Caki2 (cell line): ENCODE measurements at regions not wholly inside any gene's neighbourhood (a gene's known extent, or its start where the extent isn't known, plus 50 kb on each side); places are given as distances from the start of the nearest gene placed in this dataset.
"Not testable (repeated sequence)": the region's sequence is repeated elsewhere in the genome, so short reads cannot be mapped to it uniquely, and the experiment has no call there.

Experiments used
- DNase-seq: peaks from one replicate; pipeline ENCODE4 v3.0.0-alpha.2; 2015; ENCODE audit warnings: low read depth
- in situ Hi-C: cut with HindIII; loops from 2 replicates; pipeline ENCODE4 v1.10.0; 2016; ENCODE audit warnings: low sequenced_read_pairs, low pct_unique_long_range_greater_than_20kb, mixed read lengths

DNA sequence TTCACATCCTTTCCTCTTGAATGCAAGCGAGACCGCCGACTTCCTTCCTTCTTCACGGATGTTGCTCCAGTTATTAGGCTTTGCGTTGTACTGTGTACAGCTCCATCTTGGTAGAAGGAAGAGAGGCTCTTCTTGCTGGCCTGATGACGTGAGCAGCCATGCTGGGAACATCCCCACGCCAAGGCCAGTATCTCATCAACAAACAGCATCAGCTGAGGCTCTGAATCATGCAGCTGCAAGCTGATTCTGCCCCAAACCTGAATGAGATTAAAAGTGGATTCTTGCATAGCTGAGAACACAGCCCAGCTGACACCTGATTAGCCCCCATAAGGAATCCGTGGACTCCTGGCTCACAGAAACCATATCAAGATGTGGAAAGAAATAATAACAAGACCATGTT lies 809.6 kb downstream of the EFNB2 start:
- DNase-seq, result no peak
- in situ Hi-C loops, result no loop called here

DNA sequence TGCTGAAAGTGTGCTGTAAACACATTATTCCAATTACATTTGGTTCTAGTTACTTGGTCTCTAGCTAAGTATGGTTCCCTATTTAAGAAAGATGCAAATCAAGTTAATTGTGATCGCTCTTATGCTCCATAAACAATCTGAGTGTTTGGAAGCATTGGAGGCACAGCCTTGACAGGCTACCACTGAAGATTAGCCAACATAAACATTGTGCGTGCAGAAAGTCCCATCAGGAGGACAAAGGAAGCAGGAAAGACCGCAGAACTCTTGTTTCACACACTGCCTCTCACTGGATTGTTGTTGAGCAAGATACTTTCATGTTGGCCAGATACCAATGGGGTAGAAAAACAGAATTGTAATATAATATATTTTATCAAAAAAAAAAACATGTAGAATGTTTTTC lies 814.4 kb downstream of the EFNB2 start:
- in situ Hi-C loops, result no loop called here
- DNase-seq, result no peak

DNA sequence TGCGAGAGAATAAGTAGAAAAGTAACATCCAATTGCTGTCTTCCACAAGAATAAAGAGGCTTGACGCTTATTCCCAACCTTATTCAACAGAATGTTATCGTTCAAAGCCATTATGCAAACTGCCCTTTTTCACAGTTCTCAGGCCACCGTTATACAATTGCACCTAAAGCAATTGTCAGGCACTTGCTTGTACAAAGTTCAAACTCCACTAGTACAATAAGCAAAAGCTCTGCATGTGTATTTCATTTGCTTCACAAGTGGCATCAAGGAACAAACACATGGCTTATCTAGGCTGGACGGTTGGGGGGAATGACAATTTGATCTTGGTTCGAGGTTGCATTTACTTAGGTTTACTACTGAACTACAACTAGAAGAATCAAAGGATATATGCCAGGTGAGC lies 815.6 kb downstream of the EFNB2 start:
- no peak for DNase-seq
- in situ Hi-C loops, result no loop called here

DNA sequence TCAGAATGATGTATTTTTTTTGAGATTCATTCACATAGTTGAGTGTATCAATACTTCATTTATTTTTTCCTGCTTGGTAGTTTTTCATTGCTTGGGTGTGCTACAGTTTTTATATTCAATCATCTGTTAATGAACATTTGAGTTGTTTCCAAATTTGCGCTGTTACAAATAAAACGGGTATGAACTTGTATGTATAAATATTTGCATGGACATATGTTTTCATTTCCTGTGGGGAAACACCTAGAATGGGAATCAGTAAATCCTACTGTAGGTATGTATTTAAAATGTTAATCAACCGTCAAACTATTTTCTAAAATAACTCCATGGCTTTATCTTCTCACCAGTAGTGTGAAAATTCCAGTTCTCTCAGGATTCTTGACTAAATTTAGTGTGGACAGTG lies 826.3 kb downstream of the EFNB2 start:
- no peak for DNase-seq
- in situ Hi-C loops, result no loop called here

DNA sequence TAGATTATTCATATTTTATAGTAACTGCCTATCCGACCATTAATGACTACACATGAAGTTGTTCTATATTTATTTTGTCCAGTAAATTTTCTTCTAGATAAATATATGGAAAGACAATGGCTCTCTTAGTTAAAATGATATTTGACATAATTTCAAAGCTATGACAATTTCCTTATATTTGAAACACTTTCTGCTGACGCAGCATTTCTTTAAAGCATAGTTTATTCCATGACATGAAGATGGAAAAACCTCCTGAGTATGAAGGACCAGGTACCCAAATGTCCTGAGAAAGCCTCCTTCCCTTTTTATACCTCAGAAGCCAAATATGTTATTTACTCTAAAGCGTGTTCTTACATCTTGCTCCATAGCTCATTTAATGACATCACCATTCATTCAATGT lies 831.6 kb downstream of the EFNB2 start:
- DNase-seq, result no peak
- in situ Hi-C loops, result no loop called here

DNA sequence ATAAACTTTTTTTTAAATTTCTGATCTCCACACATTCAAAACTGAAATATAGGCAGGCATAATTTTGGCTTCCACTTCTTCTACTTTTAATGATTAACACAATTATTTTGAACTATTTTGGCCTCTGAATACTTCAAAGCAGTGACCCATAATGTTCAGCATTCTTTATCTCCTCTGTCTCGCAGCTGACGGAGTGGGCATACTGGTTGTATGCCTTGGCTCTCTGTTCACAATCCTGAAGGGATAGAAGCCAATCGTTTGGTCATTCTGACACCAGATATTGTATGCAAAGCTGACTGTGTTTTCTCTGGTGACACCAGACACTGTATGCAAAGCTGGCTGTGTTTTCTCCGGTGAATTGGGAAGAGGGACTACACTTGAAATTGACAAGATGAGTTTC lies 833.0 kb downstream of the EFNB2 start:
- DNase-seq, result peak; percentile 71
- in situ Hi-C loops, result no loop called here

DNA sequence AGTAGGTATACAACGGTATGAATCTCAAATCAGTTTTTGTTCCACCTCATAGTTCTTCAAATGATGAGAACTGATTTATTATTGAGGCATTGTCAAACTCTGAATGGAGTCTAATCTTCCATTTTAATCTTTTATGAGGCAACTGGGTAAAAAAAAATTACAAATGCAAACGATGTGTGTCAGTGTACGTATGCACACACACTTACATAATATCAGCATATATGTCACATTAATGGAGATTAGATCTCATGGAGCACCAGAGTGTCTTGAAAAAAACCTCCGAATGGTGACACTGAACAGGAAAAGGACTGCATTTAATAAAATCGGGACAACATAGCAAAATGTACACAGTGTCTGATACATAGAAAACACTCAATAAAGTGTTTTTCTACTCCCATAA lies 842.7 kb downstream of the EFNB2 start:
- in situ Hi-C loops, result no loop called here
- no peak for DNase-seq

DNA sequence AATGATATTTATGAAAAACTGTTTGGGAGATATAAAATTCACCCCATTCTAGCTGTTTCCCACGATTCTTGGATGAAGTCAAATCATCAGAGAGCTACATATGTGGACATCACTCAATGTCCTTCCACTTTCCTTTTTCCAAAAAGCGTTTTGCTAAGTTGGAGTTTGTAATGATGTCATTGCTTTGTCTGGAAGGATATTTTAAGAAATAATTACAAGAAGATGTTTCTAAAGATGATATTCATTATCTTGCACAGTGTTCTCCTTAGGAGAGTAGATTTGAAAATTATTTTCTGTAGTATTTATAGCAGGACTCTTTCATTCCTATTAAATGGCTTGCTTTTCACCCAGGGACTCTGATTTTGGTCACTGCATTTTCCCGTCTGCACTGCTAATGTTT lies 851.2 kb downstream of the EFNB2 start:
- in situ Hi-C loops, result no loop called here
- DNase-seq, result no peak

DNA sequence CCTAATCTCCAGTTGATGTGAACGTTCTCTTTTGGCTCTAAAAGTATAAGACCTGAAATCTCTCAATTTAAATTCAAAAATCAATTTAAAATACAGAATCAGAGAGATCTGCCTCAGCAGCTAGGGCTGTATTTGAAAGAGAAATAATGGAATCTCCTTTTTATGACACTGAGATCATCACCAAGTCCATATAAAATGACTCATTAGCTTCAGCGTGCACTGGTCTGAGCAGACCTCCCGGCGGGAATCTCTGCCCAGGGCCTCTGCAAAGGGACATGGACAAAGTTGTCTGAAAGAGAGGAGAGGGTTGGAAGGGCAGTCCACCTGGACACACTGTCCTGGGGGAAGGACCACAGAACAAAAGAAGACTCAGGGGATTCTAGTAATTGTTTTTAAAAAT lies 855.6 kb downstream of the EFNB2 start:
- in situ Hi-C loops, result no loop called here
- DNase-seq, result no peak

DNA sequence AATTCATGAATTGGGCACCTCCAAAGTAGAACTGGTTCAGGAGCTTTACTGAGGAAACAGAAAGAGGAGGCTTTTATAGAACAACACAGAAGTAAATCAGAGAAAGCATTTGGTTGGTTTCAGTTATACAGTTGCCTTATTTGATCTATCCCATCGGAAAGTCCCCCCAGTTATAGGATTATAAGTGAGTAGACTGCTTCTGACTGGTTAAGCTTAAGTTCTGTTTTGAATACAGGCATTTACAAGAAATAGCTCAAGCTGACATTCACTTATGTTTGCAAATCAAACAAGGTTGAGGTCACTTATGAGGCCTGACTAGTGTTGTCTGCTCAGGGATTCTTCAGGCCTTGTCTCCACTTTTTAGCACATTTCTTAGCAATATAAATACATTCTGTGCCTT lies 857.4 kb downstream of the EFNB2 start:
- no peak for DNase-seq
- in situ Hi-C loops, result no loop called here

DNA sequence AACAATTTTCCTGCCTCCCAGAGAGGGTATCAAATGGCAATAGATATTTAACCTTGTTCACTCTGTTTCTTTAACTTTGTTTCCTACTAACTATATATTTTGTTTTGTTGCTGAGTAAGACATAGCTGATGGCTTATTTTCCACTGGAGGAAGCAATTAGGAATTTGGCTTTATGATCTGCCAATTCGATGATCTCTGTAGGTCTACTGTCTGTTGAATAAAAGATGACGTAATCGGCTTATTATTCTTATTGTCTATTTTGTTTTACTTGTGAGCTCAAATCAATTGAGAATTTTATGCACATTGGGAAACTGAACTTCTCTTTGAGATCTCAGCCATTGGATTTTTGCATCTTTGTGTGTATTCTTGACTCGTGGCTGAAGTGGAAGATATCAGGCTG lies 862.6 kb downstream of the EFNB2 start:
- in situ Hi-C loops, result no loop called here
- DNase-seq, result no peak

DNA sequence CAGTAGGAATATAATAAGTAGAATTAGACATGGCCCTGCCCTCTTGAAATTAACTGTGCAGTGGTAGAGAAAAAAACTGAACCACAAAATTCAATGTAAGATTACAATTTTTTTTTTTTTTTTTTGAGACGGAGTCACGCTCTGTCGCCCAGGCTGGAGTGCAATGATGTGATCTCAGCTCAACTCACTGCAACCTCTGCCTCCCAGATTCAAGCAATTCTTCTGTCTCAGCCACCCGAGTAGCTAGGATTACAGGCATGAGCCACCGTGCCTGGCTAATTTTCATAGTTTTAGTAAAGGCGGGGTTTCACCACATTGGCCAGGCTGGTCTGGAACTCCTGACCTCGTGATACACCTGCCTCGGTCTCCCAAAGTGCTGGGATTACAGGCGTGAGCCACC lies 864.3 kb downstream of the EFNB2 start:
- DNase-seq, result peak; percentile 12
- in situ Hi-C loops, result not testable (repeated sequence)

DNA sequence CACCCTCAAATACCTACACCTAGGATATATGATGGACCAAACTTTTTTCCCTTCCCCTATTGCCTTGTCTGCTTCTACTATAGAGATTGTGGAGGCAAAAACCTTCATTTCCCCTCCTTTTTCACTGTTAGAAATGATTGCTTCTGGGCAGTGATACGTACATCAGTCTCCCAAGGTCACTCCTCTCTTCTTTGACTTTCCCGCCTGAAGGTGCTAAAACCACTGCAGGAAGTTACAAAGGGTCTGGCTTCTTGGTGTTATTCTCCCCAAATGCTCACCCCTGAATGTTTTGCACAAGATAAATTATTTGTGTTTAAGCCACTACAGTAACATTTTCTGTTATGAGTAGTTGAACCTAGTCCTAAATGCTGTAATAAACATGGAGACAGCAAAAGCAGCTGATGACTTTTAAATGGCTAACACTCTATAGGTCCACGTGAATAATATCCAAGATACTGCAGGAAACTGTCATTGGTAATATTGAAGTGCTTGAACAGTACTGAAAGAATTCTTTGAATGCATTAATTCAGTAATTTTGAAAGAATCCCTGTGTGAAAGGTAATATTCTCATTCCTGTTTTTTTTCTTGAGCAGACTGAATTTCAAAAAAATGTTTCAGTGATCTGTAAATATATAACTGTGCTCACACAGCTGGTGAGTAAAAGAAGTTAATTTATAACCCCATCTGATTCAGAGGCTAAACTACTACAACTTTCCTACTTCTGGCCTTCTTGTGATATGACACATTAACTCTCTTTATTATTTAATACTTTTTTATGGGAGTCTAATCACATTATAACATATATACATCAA lies 865.1 kb downstream of the EFNB2 start:
- in situ Hi-C loops, result no loop called here
- peak; percentile 63 for DNase-seq

DNA sequence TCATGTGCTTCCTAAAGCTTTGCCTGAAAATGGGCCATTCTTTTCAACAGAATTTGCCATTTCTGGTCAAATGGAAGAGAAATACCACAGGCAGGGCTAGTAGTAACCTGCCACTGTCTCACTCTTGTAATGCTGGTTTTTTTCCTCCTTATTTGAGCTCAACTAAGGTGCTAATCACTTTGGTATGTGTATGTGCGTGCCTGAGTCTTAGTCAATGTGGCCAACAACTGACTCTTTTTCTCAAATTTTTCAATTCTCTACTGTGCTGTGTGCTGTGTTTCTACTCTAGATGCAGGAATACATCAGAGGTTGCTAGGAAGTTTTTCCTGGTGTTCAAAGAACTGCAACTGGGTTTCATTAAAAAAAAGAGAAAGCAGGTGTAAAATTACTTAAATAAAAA lies 870.2 kb downstream of the EFNB2 start:
- in situ Hi-C loops, result no loop called here
- DNase-seq, result no peak

DNA sequence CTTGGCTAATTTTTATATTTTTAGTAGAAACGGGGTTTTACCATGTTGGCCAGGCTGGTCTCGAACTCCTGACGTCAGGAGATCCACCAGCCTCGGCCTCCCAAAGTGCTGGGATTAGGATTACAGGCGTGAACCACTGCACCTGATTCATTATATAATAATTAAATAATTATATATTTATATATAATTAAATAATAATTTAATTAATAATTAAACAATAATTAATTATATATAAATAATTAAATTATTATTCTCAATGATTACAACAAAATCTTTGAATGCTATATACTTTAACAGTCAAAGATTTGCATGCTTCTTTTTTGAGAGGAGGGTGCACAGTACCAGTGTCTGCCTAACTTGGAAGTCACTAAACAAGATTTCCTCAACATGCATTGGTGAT lies 872.3 kb downstream of the EFNB2 start:
- in situ Hi-C loops, result no loop called here
- DNase-seq, result no peak

DNA sequence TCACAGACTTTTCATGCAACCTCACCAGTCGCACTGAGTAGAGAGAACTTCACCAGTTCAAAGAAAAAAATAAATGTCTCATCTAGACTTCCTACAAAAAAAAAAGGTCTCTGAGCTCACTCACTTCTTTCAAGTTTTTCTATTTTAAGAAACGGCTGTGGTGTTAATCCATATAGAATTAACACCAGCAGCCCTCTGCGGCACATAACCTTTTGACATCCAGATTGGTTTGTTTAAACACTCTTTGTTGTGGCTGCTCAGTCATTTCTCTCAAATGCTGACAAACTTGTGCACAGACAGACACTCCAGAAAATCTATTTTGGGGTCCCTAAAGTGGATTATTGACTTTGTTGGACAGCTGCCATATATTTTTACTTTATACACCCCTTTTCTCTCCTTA lies 874.9 kb downstream of the EFNB2 start:
- in situ Hi-C loops, result no loop called here
- no peak for DNase-seq

DNA sequence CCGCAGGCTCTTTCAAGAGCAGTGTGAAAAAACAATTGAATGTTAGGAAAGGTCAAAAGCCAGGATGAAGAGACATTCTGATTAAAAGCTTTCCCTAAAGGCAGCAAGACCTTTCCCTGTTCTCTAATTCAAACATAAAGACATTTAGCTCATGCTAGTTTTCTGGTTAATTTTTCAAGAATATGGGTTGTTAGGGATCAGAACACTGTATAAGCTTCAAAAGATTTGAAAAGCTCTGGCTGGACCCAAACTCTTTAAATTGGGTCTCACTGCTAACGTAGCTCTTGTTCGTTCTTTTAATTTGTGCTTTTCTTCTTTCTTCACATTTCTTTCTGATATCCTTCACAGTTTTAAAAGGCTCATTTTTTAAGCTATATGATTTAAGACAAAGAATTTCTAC lies 877.0 kb downstream of the EFNB2 start:
- DNase-seq, result no peak
- in situ Hi-C loops, result no loop called here

DNA sequence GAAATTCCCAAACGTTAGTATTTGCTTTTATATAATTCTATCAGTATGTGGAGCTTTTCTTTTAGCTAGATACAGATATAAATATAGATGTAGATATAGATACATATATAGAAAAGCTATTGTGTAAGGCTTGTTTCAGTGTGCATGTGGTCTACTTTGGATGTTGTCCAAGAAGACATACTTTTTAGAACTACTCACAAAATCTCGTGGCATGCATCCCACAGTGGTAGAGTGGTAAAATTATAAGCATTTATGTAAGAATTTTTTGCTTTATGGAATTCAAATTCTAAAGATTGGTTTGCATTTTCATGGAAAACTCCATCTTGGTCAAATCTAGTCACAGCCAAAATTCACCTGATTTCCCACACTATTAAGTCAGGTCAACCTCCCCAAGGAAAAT lies 880.4 kb downstream of the EFNB2 start:
- in situ Hi-C loops, result no loop called here
- no peak for DNase-seq

DNA sequence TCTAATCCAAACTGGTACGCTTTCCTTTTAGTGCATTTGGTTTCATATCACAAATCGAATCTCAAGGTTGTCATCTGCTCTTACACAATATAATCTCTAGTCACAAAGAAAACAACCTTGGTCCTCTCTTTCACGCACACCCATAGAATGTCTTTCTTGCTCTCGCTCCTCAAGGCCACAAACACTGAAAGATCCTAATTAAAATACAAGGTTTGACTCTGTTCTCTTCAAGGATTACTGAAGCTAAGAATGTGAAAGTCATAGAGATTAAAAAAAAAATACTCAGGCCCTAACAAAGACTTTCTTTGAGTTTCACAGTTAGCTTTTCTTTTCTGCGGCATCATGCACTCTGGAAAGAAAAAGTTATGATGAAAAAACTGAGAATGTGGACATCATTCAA lies 891.5 kb downstream of the EFNB2 start:
- DNase-seq, result no peak
- in situ Hi-C loops, result no loop called here

DNA sequence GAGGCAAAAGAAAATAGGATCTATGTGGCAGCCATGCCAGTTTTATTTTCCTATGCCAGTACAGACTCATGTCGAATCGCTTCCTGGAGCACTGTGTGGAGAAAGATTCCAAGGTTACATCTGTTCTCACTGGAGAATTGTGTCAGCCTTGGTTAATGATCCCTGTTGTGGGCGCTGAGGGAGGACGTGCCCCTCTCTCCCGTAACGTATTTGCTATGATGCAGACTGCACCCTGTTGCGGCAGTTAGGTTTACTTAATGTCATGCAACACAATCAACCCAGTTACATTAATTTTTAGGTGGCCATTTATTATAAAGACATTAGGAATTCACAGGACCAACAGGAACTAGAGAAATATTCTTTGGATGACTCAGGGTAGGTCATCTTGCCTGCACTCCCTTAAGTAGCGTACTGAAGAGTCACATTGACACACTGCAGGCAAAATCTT lies 892.9 kb downstream of the EFNB2 start:
- peak; percentile 94 for DNase-seq
- in situ Hi-C loops, result no loop called here
